CD8-positive, alpha-beta memory T cell (primary cell): ENCODE measurements at regions not wholly inside any gene's neighbourhood (a gene's known extent, or its start where the extent isn't known, plus 50 kb on each side); places are given as distances from the start of the nearest gene placed in this dataset.

Experiments used
- CTCF ChIA-PET: fragments of 350-600 bp; sonication (Branson Sonifier 250); formaldehyde crosslinking; loops from one replicate; lab custom pipeline; 2021; ENCODE audit warnings: antibody characterized with exemption; lab: Charles Lee
- POLR2A ChIA-PET: fragments of 350-600 bp; sonication (Branson Sonifier 250); formaldehyde crosslinking; loops from one replicate; lab custom pipeline; 2021; ENCODE audit warnings: antibody characterized with exemption; lab: Charles Lee
- DNase-seq, 5 donors: peaks; one replicate each; pipeline versions ENCODE4 v3.0.0 to v3.0.0-alpha.2; 2020 to 2022; ENCODE audit warnings: mixed read lengths in 1 of 5
- H3K27ac ChIP-seq: one replicate; pipeline ENCODE4 v1.7.0; 2013; ENCODE audit warnings: low read depth, mild to moderate bottlenecking, low read length, moderate library complexity
- H3K27me3 ChIP-seq: 2 replicates; pipeline ENCODE4 v1.7.0; 2013; ENCODE audit warnings: low read length, mild to moderate bottlenecking; ENCODE audit not compliant: insufficient read depth, poor library complexity, severe bottlenecking
- H3K36me3 ChIP-seq: 2 replicates; pipeline ENCODE4 v1.7.0; 2013; ENCODE audit warnings: mild to moderate bottlenecking, low read length, moderate library complexity; ENCODE audit not compliant: insufficient read depth
- H3K4me1 ChIP-seq: 2 replicates; pipeline ENCODE4 v1.7.0; 2013; ENCODE audit warnings: mild to moderate bottlenecking, low read length, moderate library complexity; ENCODE audit not compliant: insufficient read depth
- H3K4me3 ChIP-seq: 2 replicates; pipeline ENCODE4 v1.7.0; 2013; ENCODE audit warnings: mild to moderate bottlenecking, low read length
- H3K9me3 ChIP-seq: 2 replicates; pipeline ENCODE4 v1.7.0; 2013; ENCODE audit warnings: mild to moderate bottlenecking, low read length
- H3K27ac Mint-ChIP-seq, 8 donors: one replicate each; pipeline ENCODE4 v1.8.0; 2020 to 2021; ENCODE audit warnings: mixed read lengths in 8 of 8, mild to moderate bottlenecking in 6 of 8, inconsistent platforms in 3 of 8, moderate library complexity in 3 of 8
- H3K27me3 Mint-ChIP-seq, 2 donors: one replicate each; pipeline ENCODE4 v1.8.0; 2020 to 2021; ENCODE audit warnings: mixed read lengths in 2 of 2, mild to moderate bottlenecking in 1 of 2, moderate library complexity in 1 of 2
- H3K36me3 Mint-ChIP-seq, 3 donors: one replicate each; pipeline ENCODE4 v1.8.0; 2020 to 2021; ENCODE audit warnings: mixed read lengths in 3 of 3, inconsistent platforms in 1 of 3, mild to moderate bottlenecking in 1 of 3
- H3K4me1 Mint-ChIP-seq, 3 donors: one replicate each; pipeline ENCODE4 v1.8.0; 2020 to 2021; ENCODE audit warnings: mixed read lengths in 3 of 3, inconsistent platforms in 1 of 3, mild to moderate bottlenecking in 1 of 3
- H3K4me3 Mint-ChIP-seq, 7 donors: one replicate each; pipeline ENCODE4 v1.8.0; 2020 to 2021; ENCODE audit warnings: mixed read lengths in 7 of 7, mild to moderate bottlenecking in 6 of 7, moderate library complexity in 4 of 7, inconsistent platforms in 2 of 7
- H3K9me3 Mint-ChIP-seq, 5 donors: one replicate each; pipeline ENCODE4 v1.8.0; 2020 to 2022; ENCODE audit warnings: mixed read lengths in 5 of 5, mild to moderate bottlenecking in 3 of 5, moderate library complexity in 2 of 5, inconsistent platforms in 1 of 5

DNA sequence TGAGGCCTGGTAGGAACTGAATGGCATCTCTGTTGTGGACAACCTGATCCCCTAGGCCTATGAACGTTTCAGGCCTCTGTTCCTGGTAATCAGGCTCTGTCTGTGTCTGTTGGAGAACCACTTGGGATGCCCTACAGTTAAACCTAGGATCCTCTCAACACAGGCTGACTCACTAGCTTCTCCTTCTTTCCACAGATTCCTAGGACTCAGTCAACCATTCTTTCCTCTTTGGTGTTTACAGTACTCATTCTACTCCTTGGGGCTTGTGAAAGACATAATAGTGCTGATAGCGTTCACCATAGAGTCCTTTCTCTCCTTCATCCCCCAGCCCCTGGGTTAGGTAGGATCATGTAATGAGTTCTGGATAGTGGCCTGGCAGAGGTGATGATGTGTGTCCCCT is 544.3 kb downstream of the METTL4 start:
- POLR2A ChIA-PET, result no interaction called here
- no peaks in the 10 kb centered on the region for H3K36me3 Mint-ChIP-seq
- Histone ChIP-seq H3K36me3 (no peaks in the 10 kb centered on the region), H3K27ac (no peak overlapping the region), H3K4me1 (no peaks in the 10 kb centered on the region), H3K9me3 (no peaks in the 10 kb centered on the region), H3K4me3 (no peak overlapping the region), H3K27me3 (no peaks in the 10 kb centered on the region)
- CTCF ChIA-PET, result no interaction called here
- peaks cover 0 to 4% (median 0%) of the 10 kb centered on the region in 5 donors for H3K9me3 Mint-ChIP-seq
- H3K27ac Mint-ChIP-seq, result no peak overlapping the region
- H3K4me3 Mint-ChIP-seq, result no peak overlapping the region
- peaks cover 1 to 3% of the 10 kb centered on the region in 2 donors for H3K27me3 Mint-ChIP-seq
- H3K4me1 Mint-ChIP-seq, result no peaks in the 10 kb centered on the region
- no peak for DNase-seq

DNA sequence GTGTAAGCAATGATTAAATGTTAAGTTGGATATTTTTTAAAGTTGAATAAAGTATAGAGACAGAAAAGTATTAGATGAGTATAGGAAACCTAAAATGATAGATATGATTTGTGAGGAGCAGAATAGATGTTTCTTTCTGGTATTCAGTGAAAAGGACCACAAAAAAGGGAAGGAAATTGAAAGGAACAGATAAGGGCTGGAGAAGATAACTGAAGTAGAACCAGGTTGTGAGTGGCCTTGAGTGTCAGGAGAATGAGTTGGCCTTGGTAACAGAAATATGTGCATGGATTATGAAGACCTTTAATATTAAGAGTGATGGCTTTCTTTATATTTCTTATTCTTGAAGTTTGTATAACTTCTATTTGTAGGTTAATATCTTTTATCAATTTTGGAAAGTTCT is 543.5 kb downstream of the METTL4 start:
- no peaks in the 10 kb centered on the region for H3K36me3 Mint-ChIP-seq
- H3K4me1 Mint-ChIP-seq, result no peaks in the 10 kb centered on the region
- no peaks in the 10 kb centered on the region for H3K36me3 ChIP-seq
- peaks cover 0 to 4% (median 0%) of the 10 kb centered on the region in 5 donors for H3K9me3 Mint-ChIP-seq
- no peaks in the 10 kb centered on the region for H3K4me1 ChIP-seq
- CTCF ChIA-PET, result no interaction called here
- no peak overlapping the region for H3K4me3 Mint-ChIP-seq
- H3K27me3 Mint-ChIP-seq, result peaks cover 1 to 3% of the 10 kb centered on the region in 2 donors
- no peak overlapping the region for H3K27ac Mint-ChIP-seq
- no peaks in the 10 kb centered on the region for H3K27me3 ChIP-seq
- no peak overlapping the region for H3K4me3 ChIP-seq
- POLR2A ChIA-PET, result no interaction called here
- H3K27ac ChIP-seq, result no peak overlapping the region
- no peaks in the 10 kb centered on the region for H3K9me3 ChIP-seq
- no peak for DNase-seq

DNA sequence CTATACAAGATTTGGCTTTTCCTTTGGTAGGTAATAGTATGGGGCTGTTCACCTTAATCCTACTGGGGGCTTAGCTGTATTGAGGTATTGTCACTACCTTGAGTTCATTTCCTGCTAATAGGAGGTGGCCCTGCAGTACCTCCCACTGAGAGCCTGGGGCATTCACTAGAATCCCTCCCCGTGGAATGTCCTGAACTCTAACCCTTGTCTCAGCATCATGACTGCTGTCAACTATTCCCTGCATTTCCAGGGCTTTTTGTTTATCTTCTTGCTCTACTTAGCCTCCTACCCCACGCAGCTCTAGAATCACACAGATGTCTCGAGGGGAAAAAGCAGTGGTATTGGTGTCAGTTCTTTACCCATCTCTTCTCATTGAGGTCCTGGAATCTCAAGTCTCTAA is 542.3 kb downstream of the METTL4 start:
- H3K4me3 Mint-ChIP-seq, result no peak overlapping the region
- POLR2A ChIA-PET, result no interaction called here

DNA sequence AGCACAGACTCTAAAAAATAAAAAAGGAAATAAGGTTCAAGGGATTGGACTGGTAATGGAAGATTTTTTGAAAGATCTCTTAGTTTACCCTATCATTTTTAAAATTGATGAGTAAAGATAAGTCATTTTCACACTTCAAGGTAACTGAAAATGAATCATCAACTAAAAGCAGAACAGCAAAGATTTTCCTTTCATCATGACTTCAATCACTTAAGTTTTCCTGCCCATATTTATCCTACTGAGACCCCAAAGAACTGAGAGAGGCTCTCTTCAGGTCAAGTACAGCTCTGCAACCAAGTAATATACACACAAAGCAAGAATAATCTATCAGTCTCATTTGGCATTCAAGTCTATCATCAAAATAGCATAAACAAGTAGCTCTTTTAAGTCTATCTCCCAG is 540.7 kb downstream of the METTL4 start:
- no peak overlapping the region for H3K4me3 ChIP-seq
- ChIA-PET POLR2A (no interaction called here), CTCF (no interaction called here)
- Mint-ChIP-seq H3K9me3 (peaks cover 0 to 4% (median 0%) of the 10 kb centered on the region in 5 donors), H3K36me3 (no peaks in the 10 kb centered on the region), H3K4me3 (no peak overlapping the region), H3K27me3 (peaks cover 0 to 3% of the 10 kb centered on the region in 2 donors), H3K27ac (no peak overlapping the region), H3K4me1 (no peaks in the 10 kb centered on the region)
- H3K36me3 ChIP-seq, result no peaks in the 10 kb centered on the region
- no peaks in the 10 kb centered on the region for H3K4me1 ChIP-seq
- H3K27me3 ChIP-seq, result no peaks in the 10 kb centered on the region
- no peaks in the 10 kb centered on the region for H3K9me3 ChIP-seq
- no peak overlapping the region for H3K27ac ChIP-seq
- DNase-seq, result no peak

More for the DNA sequence above, 542.3 kb downstream of the METTL4 start:
- Histone ChIP-seq H3K4me1 (no peaks in the 10 kb centered on the region), H3K27me3 (no peaks in the 10 kb centered on the region), H3K9me3 (no peaks in the 10 kb centered on the region), H3K4me3 (no peak overlapping the region), H3K36me3 (no peaks in the 10 kb centered on the region), H3K27ac (no peak overlapping the region)
- H3K36me3 Mint-ChIP-seq, result no peaks in the 10 kb centered on the region
- H3K27ac Mint-ChIP-seq, result no peak overlapping the region
- CTCF ChIA-PET, result no interaction called here
- DNase-seq, result no peak
- H3K27me3 Mint-ChIP-seq, result peaks cover 1 to 3% of the 10 kb centered on the region in 2 donors
- H3K4me1 Mint-ChIP-seq, result no peaks in the 10 kb centered on the region
- peaks cover 0 to 4% (median 0%) of the 10 kb centered on the region in 5 donors for H3K9me3 Mint-ChIP-seq

DNA sequence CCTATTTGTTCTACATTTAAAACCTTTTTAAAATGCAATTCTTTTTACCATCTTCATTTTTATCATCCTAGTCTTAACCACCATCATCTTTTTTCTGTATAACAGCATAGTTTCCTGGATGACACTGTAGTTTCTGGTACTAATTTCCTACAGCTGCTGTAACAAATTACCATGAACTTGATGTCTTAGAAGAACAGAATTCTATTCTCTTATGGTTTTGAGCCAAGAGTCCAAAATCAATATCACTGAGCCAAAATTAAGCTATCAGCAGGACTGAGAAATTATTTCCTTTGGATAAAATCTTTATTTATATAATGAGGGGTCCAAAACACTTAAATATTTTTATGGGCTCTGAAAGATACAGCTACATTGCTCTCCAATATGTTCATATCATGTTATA is 539.3 kb downstream of the METTL4 start:
- no peak overlapping the region for H3K4me3 ChIP-seq
- Mint-ChIP-seq H3K36me3 (no peaks in the 10 kb centered on the region), H3K9me3 (peaks cover 0 to 4% (median 0%) of the 10 kb centered on the region in 5 donors), H3K4me1 (no peaks in the 10 kb centered on the region), H3K27ac (no peak overlapping the region), H3K4me3 (no peak overlapping the region), H3K27me3 (peaks cover 0 to 3% of the 10 kb centered on the region in 2 donors)
- no peaks in the 10 kb centered on the region for H3K9me3 ChIP-seq
- no peaks in the 10 kb centered on the region for H3K27me3 ChIP-seq
- no peak overlapping the region for H3K27ac ChIP-seq
- no peak for DNase-seq
- no peaks in the 10 kb centered on the region for H3K36me3 ChIP-seq
- CTCF ChIA-PET, result no interaction called here
- POLR2A ChIA-PET, result no interaction called here
- H3K4me1 ChIP-seq, result no peaks in the 10 kb centered on the region

DNA sequence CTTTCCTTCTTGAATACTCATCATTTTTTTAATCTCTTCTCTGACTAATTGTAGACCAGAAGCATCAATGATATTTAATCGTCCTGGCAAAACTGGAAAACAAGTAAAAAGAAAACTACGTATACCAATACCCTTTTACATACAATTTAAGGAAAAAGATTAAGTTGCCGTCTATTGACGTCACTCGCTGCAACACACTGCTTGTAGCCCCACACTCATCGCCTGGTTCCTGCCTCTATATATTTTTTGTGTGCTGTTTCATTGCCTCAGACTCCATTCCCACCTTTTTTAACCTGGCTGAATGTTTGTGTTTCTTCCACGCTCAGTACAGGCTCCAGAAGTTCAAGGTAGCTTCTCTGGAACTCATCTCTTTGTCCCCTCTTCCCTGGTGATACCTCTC is 536.2 kb downstream of the METTL4 start:
- H3K27me3 Mint-ChIP-seq, result peaks cover 0 to 3% of the 10 kb centered on the region in 2 donors
- CTCF ChIA-PET, result no interaction called here
- DNase-seq, result no peak
- Histone ChIP-seq H3K4me1 (no peaks in the 10 kb centered on the region), H3K27ac (no peak overlapping the region), H3K36me3 (no peaks in the 10 kb centered on the region), H3K9me3 (no peaks in the 10 kb centered on the region), H3K4me3 (no peak overlapping the region), H3K27me3 (no peaks in the 10 kb centered on the region)
- no peak overlapping the region for H3K27ac Mint-ChIP-seq
- POLR2A ChIA-PET, result no interaction called here
- H3K36me3 Mint-ChIP-seq, result no peaks in the 10 kb centered on the region
- H3K4me3 Mint-ChIP-seq, result no peak overlapping the region
- peaks cover 0 to 4% (median 2%) of the 10 kb centered on the region in 5 donors for H3K9me3 Mint-ChIP-seq
- no peaks in the 10 kb centered on the region for H3K4me1 Mint-ChIP-seq

DNA sequence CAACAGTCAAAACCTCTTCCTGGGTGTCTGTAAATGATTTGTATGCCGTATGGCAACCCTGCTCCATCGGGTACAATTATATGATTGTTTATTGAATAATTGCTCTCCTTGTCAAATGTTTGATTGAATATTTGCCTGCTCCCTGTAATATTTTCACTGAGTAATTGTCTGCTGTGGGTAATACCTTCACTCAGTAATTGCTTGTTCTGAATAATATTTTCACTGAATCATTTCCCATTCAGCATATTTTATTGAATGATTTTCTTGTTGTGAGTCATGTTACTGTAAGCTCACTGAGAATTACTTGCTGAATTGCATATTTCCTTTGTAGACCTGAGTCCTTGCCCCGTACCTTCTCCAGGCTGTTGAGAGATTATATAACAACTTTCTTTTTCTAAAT is 535.2 kb downstream of the METTL4 start:
- no peak overlapping the region for H3K27ac Mint-ChIP-seq
- H3K27me3 Mint-ChIP-seq, result no peaks in the 10 kb centered on the region
- H3K9me3 ChIP-seq, result no peaks in the 10 kb centered on the region
- no peaks in the 10 kb centered on the region for H3K36me3 Mint-ChIP-seq
- no peaks in the 10 kb centered on the region for H3K27me3 ChIP-seq
- no peak for DNase-seq
- no peaks in the 10 kb centered on the region for H3K4me1 ChIP-seq
- no peak overlapping the region for H3K4me3 ChIP-seq
- peaks cover 0 to 7% (median 2%) of the 10 kb centered on the region in 5 donors for H3K9me3 Mint-ChIP-seq
- no peaks in the 10 kb centered on the region for H3K36me3 ChIP-seq
- ChIA-PET CTCF (no interaction called here), POLR2A (no interaction called here)
- no peak overlapping the region for H3K27ac ChIP-seq
- H3K4me1 Mint-ChIP-seq, result no peaks in the 10 kb centered on the region
- no peak overlapping the region for H3K4me3 Mint-ChIP-seq

DNA sequence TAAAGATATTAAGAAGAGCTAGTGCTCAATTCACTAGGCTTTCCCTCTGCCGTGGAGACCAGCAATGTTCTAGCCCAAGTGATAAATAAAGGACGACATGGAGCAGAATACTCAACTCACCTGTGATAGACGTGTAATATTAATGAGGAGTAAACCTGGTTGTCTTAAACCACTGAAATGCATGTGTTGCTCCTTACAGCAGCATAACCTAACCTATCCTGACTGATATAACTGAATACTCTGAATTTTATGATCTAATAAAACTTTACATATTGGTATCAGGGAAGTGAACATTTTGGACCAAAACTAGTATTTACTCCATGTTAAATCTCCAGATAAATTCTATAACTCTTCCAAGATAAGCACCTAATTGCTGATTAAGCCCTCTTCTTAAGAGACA is 531.0 kb downstream of the METTL4 start:
- Mint-ChIP-seq H3K4me3 (no peak overlapping the region), H3K36me3 (no peaks in the 10 kb centered on the region), H3K27me3 (no peaks in the 10 kb centered on the region), H3K27ac (no peak overlapping the region), H3K4me1 (no peaks in the 10 kb centered on the region), H3K9me3 (peaks cover 0 to 7% (median 0%) of the 10 kb centered on the region in 5 donors)
- no peaks in the 10 kb centered on the region for H3K9me3 ChIP-seq
- H3K27ac ChIP-seq, result no peak overlapping the region
- DNase-seq, result no peak
- POLR2A ChIA-PET, result no interaction called here
- H3K27me3 ChIP-seq, result no peaks in the 10 kb centered on the region
- CTCF ChIA-PET, result no interaction called here
- no peaks in the 10 kb centered on the region for H3K36me3 ChIP-seq
- no peak overlapping the region for H3K4me3 ChIP-seq
- no peaks in the 10 kb centered on the region for H3K4me1 ChIP-seq

DNA sequence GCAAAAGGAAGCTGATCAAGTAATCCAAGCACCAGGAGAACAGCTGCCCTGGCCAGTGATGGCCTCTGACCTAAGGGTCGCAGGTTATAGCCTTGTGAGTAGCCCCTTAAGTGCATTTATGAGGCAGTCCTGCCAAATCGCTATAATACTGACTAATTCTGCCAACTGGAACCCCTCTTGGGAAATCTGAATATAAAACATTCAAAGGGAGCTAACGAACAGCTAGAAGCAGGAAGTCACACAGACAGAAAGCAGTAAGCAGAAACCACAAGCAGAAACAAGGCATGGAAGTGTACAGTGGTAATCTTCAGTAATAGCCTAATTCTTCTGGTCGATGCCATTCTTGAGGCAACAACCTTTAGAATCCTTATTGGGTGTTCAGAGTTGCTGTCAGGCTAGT is 521.3 kb downstream of the METTL4 start:
- Mint-ChIP-seq H3K36me3 (no peaks in the 10 kb centered on the region), H3K27me3 (peaks cover 1 to 4% of the 10 kb centered on the region in 2 donors), H3K9me3 (peaks cover 0 to 2% (median 0%) of the 10 kb centered on the region in 5 donors), H3K4me3 (no peak overlapping the region), H3K27ac (no peak overlapping the region), H3K4me1 (no peaks in the 10 kb centered on the region)
- DNase-seq, result no peak
- Histone ChIP-seq H3K9me3 (no peaks in the 10 kb centered on the region), H3K36me3 (no peaks in the 10 kb centered on the region), H3K27me3 (no peaks in the 10 kb centered on the region), H3K27ac (no peak overlapping the region), H3K4me1 (no peaks in the 10 kb centered on the region), H3K4me3 (no peak overlapping the region)
- ChIA-PET CTCF (no interaction called here), POLR2A (no interaction called here)
